Psoas muscle (tissue), 7 donors: ENCODE measurements at regions not wholly inside any gene's neighbourhood (a gene's known extent, or its start where the extent isn't known, plus 50 kb on each side); places are given as distances from the start of the nearest gene placed in this dataset.

ENCODE experiments used
- ATAC-seq, 4 donors: fragments of 200-7000 bp; cut with Tn5 transposase; one replicate each; pipeline ENCODE4 v1.9.1; 2020; ENCODE audit warnings: moderate library complexity in 3 of 4, mild to moderate bottlenecking in 2 of 4
- DNase-seq, 2 donors: peaks; one replicate each; pipeline ENCODE4 v3.0.0-alpha.2; 2020
- H3K27ac ChIP-seq: fragments of 200-600 bp; one replicate; pipeline ENCODE4 v1.8.0; 2022
- H3K27me3 ChIP-seq, 3 donors: fragments of 200-600 bp in 1 of 3; one replicate each; pipeline versions ENCODE4 v1.6.1 to v1.8.0; 2013 to 2022; ENCODE audit warnings: low read length in 2 of 3, mild to moderate bottlenecking in 2 of 3, moderate library complexity in 1 of 3; ENCODE audit not compliant: insufficient read depth in 3 of 3
- H3K36me3 ChIP-seq, 2 donors: fragments of 200-600 bp in 1 of 2; one replicate each; pipeline versions ENCODE4 v1.6.1 to v1.8.0; 2013 to 2022; ENCODE audit warnings: low read depth in 1 of 2, mild to moderate bottlenecking in 1 of 2, moderate library complexity in 1 of 2; ENCODE audit not compliant: insufficient read depth in 1 of 2
- H3K4me1 ChIP-seq: fragments of 200-600 bp; one replicate; pipeline ENCODE4 v1.8.0; 2022
- H3K4me3 ChIP-seq: fragments of 200-600 bp; one replicate; pipeline ENCODE4 v1.8.0; 2022; ENCODE audit warnings: mild to moderate bottlenecking
- H3K9me3 ChIP-seq: fragments of 200-600 bp; one replicate; pipeline ENCODE4 v1.8.0; 2022
- CTCF ChIP-seq: fragments of 200-600 bp; IDR thresholded peaks from one replicate; pipeline ENCODE4 v1.8.0; 2022; ENCODE audit warnings: antibody characterized with exemption
- WGBS, 3 donors: extraction: QIAGEN DNeasy Blood & Tissue Kit; methylation state at CpG; one replicate each; pipeline versions ENCODE4 v1.1.6 to v1.1.7; 2013; 5-methylcytosine and 5-hydroxymethylcytosine counted together
- intact Hi-C, 2 donors: fragments of 100-400 bp; cut with DNase I; formaldehyde crosslinking; loops; one replicate each; pipeline versions ENCODE4 v1.11.0 to v1.14.2; 2022
- donor health status: healthy with polysubstance abuse.
- donor health status: DM: no; HTN: no; CAD: no; lungs with moderate emphysema.
- donor health status: Bipolar disorder and iron deficiency.
- donor health status: healthy.
- donor health status: DM: yes; HTN: yes; CAD: no.
- donor health status: DM: no; HTN: no; CAD: no.
- donor health status: DM: yes; HTN: yes; CAD: no.

GRCh38 chr15:70584441-70584837 is 178.9 kb downstream of the UACA start:
- peaks cover 0 to 4% (median 2%) of the 10 kb centered on the region in 3 donors for H3K27me3 ChIP-seq
- no peak overlapping the region for H3K4me3 ChIP-seq
- no peak for ATAC-seq
- H3K27ac ChIP-seq, result no peak overlapping the region
- intact Hi-C loops, result no loop called here
- no peaks in the 10 kb centered on the region for H3K9me3 ChIP-seq
- DNase-seq, result no peak
- H3K4me1 ChIP-seq, result peaks cover 7% of the 10 kb centered on the region
- WGBS, 3 donors, result 97 to 99% (median 97%) methylated on average over 4 of the region's 4 CpGs
- no peaks in the 10 kb centered on the region for H3K36me3 ChIP-seq
- TF ChIP-seq CTCF, result no peak

GRCh38 chr15:70583006-70583405 is 180.4 kb downstream of the UACA start:
- intact Hi-C loops, result no loop called here
- TF ChIP-seq CTCF, result no peak
- WGBS, 3 donors, result 46 to 61% (median 54%) methylated on average over 4 of the region's 4 CpGs
- peaks cover 0 to 4% (median 0%) of the 10 kb centered on the region in 3 donors for H3K27me3 ChIP-seq
- no peak for DNase-seq
- H3K4me1 ChIP-seq, result peaks cover 7% of the 10 kb centered on the region
- ATAC-seq, result peak in 3 of 4 donors; percentile 5 to 25 (median 5)
- H3K4me3 ChIP-seq, result no peak overlapping the region
- no peaks in the 10 kb centered on the region for H3K9me3 ChIP-seq
- no peaks in the 10 kb centered on the region for H3K36me3 ChIP-seq
- H3K27ac ChIP-seq, result no peak overlapping the region

- Histone ChIP-seq H3K9me3 (no peaks in the 10 kb centered on the region), H3K27ac (no peak overlapping the region), H3K36me3 (no peaks in the 10 kb centered on the region), H3K4me1 (peaks cover 7% of the 10 kb centered on the region), H3K27me3 (peaks cover 0 to 4% (median 0%) of the 10 kb centered on the region in 3 donors), H3K4me3 (no peak overlapping the region)
- WGBS, 3 donors, result 56 to 59% (median 56%) methylated on average over 5 of the region's 5 CpGs
- TF ChIP-seq CTCF, result no peak
- ATAC-seq (peak; percentile 85 to 97 (median 94)), DNase-seq (no peak)
- intact Hi-C loops, result no loop called here
These were observed 181.0 kb downstream of the UACA start for GRCh38 chr15:70582143-70582945.

GRCh38 chr15:70580958-70581357 is 182.4 kb downstream of the UACA start:
- no peak for TF ChIP-seq CTCF
- DNase-seq (no peak), ATAC-seq (no peak)
- Histone ChIP-seq H3K27me3 (peaks cover 0 to 2% (median 0%) of the 10 kb centered on the region in 3 donors), H3K36me3 (no peaks in the 10 kb centered on the region), H3K4me1 (peaks cover 7% of the 10 kb centered on the region), H3K4me3 (no peak overlapping the region), H3K9me3 (no peaks in the 10 kb centered on the region), H3K27ac (no peak overlapping the region)
- WGBS, 3 donors, result 88 to 95% (median 88%) methylated on average over 6 of the region's 6 CpGs
- intact Hi-C loops, result no loop called here
